ENCODE measurements at regions not wholly inside any gene's neighbourhood (a gene's known extent, or its start where the extent isn't known, plus 50 kb on each side); places are given as distances from the start of the nearest gene placed in this dataset.
"Not testable (repeated sequence)": the region's sequence is repeated elsewhere in the genome, so short reads cannot be mapped to it uniquely, and the experiment has no call there.

DNA sequence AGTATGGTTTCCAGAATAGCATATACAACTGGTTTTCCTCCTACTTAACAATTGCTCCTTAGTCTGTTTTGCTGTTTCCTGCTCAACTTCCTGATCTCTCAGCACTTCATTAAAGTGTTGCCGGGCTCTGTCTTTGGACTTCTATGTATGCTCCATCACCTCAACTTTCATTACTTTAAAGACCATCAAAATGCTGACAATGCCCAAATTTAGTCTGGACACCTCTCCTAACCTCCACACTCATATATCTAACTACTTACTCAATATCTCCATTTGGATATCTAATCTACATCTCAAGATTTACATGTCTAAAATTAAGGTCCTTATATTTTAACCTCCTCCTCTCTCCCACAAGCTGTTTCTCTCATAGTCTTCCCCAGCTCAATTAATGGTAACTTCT is 54.4 kb upstream of the LGR5 start:
- H3K4me1 ChIP-seq (ENCODE audit: control insufficient read depth in 2 of 2, insufficient read depth in 2 of 2, low read length in 2 of 2): no peaks in the 10 kb centered on the region
- no peak overlapping the region for H3K27ac ChIP-seq (ENCODE audit: low read depth in 1 of 2, low read length in 1 of 2)
- H3K27me3 ChIP-seq (ENCODE audit: control insufficient read depth in 2 of 2, insufficient read depth in 1 of 2, low read length in 1 of 2): no peaks in the 10 kb centered on the region
- 16% methylated on average over 1 of the region's 1 CpG for WGBS
- no peak overlapping the region for H3K4me3 ChIP-seq (ENCODE audit: low read length in 2 of 2)
- no peak for DNase-seq (ENCODE audit: low read depth in 6 of 9, low spot score in 9 of 9)
- H3K9me3 ChIP-seq (ENCODE audit: control insufficient read depth in 2 of 2, insufficient read depth in 1 of 2, low read length in 1 of 2): no peaks in the 10 kb centered on the region
- no peaks in the 10 kb centered on the region for H3K36me3 ChIP-seq (ENCODE audit: control insufficient read depth in 2 of 2, insufficient read depth in 2 of 2, low read length in 1 of 2)

DNA sequence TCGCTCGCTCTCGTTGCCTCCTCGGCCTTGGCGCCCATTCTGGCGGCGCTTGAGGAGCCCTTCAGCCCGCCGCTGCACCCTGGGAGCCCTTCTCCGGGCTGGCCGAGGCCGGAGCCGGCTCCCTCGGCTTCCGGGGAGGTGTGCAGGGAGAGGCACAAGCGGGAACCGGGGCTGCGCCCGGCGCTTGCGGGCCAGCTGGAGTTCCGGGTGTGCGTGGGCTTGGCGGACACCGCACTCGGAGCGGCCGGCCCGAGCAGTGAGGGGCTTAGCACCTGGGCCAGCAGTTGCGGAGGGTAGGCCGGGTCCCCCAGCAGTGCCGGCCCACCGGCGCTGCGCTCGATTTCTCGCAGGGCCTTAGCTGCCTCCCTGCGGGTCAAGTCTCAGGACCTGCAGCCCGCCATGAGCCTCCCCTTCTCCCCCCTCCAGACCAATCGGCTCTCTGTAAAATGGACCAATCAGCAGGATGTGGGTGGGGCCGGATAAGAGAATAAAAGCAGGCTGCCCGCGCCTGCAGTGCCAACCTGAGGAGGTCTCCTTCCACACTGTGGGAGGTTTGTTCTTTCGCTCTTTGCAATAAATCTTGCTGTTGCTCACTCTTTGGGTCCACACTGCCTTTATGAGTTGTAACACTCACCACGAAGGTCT is 62.8 kb upstream of the LGR5 start:
- H3K27me3 ChIP-seq (ENCODE audit: control insufficient read depth in 2 of 2, insufficient read depth in 1 of 2, low read length in 1 of 2); H3K9me3 ChIP-seq (ENCODE audit: control insufficient read depth in 2 of 2, insufficient read depth in 1 of 2, low read length in 1 of 2); DNase-seq (ENCODE audit: low read depth in 6 of 9, low spot score in 9 of 9); H3K4me1 ChIP-seq (ENCODE audit: control insufficient read depth in 2 of 2, insufficient read depth in 2 of 2, low read length in 2 of 2); H3K36me3 ChIP-seq (ENCODE audit: control insufficient read depth in 2 of 2, insufficient read depth in 2 of 2, low read length in 1 of 2); H3K4me3 ChIP-seq (ENCODE audit: low read length in 2 of 2); H3K27ac ChIP-seq (ENCODE audit: low read depth in 1 of 2, low read length in 1 of 2): not testable (repeated sequence)
- 91% methylated on average over 44 of the region's 45 CpGs for WGBS

DNA sequence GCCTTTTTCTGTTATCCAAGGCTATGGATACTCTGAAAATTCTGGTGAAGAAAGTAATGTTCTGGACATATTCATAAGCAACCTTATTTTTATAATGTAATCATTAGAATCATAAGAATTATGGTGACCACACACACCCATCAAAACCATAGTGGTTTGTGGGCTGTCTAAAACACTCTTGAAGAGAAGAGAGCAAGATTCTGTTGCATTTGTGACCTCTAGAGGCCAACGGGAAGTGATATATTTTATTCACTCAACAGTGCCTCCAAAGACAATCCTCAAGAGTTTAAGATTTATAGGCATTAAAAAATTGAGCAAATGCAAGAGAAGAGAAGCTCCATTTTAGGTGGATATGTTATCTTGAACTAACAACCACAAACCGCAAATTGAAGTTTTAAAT is 68.5 kb upstream of the LGR5 start:
- Histone ChIP-seq H3K4me1 (ENCODE audit: control insufficient read depth in 2 of 2, insufficient read depth in 2 of 2, low read length in 2 of 2) (no peaks in the 10 kb centered on the region), H3K27me3 (ENCODE audit: control insufficient read depth in 2 of 2, insufficient read depth in 1 of 2, low read length in 1 of 2) (no peaks in the 10 kb centered on the region), H3K9me3 (ENCODE audit: control insufficient read depth in 2 of 2, insufficient read depth in 1 of 2, low read length in 1 of 2) (no peaks in the 10 kb centered on the region), H3K27ac (ENCODE audit: low read depth in 1 of 2, low read length in 1 of 2) (no peak overlapping the region), H3K36me3 (ENCODE audit: control insufficient read depth in 2 of 2, insufficient read depth in 2 of 2, low read length in 1 of 2) (no peaks in the 10 kb centered on the region), H3K4me3 (ENCODE audit: low read length in 2 of 2) (no peak overlapping the region)
- 39% methylated on average over 2 of the region's 2 CpGs for WGBS
- DNase-seq (ENCODE audit: low read depth in 6 of 9, low spot score in 9 of 9): no peak

DNA sequence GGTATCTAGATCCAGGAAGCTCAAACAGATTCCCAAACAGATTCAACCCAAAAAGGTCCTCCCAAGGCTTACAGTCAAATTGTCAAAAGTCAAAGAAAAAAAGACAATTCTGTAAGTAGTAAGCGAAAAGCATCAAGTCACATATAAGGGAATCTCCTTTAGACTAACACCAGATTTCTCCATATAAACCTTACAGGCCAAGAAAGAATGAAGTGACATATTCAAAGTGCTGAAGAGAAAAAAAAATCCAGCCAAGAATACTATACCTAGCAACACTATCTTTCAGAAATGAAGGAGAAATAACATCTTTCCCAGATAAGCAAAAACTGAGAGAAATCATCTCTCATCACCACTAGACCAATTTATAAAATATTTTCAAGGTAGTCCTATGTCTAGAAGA is 79.6 kb upstream of the LGR5 start:
- Histone ChIP-seq H3K27me3 (ENCODE audit: control insufficient read depth in 2 of 2, insufficient read depth in 1 of 2, low read length in 1 of 2) (no peaks in the 10 kb centered on the region), H3K4me3 (ENCODE audit: low read length in 2 of 2) (no peak overlapping the region), H3K4me1 (ENCODE audit: control insufficient read depth in 2 of 2, insufficient read depth in 2 of 2, low read length in 2 of 2) (no peaks in the 10 kb centered on the region), H3K36me3 (ENCODE audit: control insufficient read depth in 2 of 2, insufficient read depth in 2 of 2, low read length in 1 of 2) (no peaks in the 10 kb centered on the region), H3K9me3 (ENCODE audit: control insufficient read depth in 2 of 2, insufficient read depth in 1 of 2, low read length in 1 of 2) (no peaks in the 10 kb centered on the region), H3K27ac (ENCODE audit: low read depth in 1 of 2, low read length in 1 of 2) (no peak overlapping the region)
- 98% methylated on average over 1 of the region's 1 CpG for WGBS
- DNase-seq (ENCODE audit: low read depth in 6 of 9, low spot score in 9 of 9): no peak

DNA sequence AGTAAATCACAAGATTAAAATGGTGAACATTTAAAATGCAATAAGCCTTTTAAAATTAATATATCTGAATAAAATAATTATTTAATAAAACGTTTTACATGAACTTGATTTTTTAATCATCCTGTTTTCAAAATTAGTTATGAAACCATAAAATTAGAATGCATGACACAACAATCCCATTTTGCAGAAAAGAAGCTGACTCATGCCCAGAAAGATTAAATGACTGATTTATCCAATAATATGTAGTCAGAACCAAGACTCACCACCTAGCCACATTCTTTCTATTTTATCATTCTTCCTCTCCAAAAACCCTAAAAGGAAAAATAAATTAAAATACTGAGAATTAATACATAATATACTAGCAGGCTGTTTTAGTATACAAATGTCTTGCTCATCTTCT is 83.0 kb upstream of the LGR5 start:
- Histone ChIP-seq H3K27me3 (ENCODE audit: control insufficient read depth in 2 of 2, insufficient read depth in 1 of 2, low read length in 1 of 2) (no peaks in the 10 kb centered on the region), H3K4me1 (ENCODE audit: control insufficient read depth in 2 of 2, insufficient read depth in 2 of 2, low read length in 2 of 2) (no peaks in the 10 kb centered on the region), H3K4me3 (ENCODE audit: low read length in 2 of 2) (no peak overlapping the region), H3K27ac (ENCODE audit: low read depth in 1 of 2, low read length in 1 of 2) (no peak overlapping the region), H3K36me3 (ENCODE audit: control insufficient read depth in 2 of 2, insufficient read depth in 2 of 2, low read length in 1 of 2) (no peaks in the 10 kb centered on the region), H3K9me3 (ENCODE audit: control insufficient read depth in 2 of 2, insufficient read depth in 1 of 2, low read length in 1 of 2) (no peaks in the 10 kb centered on the region)
- 0% methylated on average over 1 of the region's 1 CpG for WGBS
- no peak for DNase-seq (ENCODE audit: low read depth in 6 of 9, low spot score in 9 of 9)

DNA sequence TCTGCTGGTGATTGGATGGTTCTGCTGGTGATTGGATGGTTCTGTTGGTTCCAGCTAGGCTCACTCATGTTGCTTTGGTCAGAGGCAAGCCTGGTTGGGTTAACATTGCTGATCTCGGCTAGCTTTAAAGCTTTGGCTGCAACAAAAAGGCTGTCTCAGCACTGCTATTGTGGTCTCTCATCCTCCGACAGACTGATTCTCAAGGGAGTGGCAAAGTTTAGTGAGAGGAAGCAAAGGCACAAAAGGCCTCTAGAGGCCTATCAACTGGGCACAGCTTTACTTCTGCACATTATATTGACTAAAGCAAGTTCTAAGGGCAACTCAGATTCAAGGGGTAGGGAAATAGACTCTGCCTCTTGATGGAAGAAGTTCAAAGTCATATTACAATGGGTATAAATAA is 84.7 kb upstream of the LGR5 start:
- H3K4me3 ChIP-seq (ENCODE audit: low read length in 2 of 2): no peak overlapping the region
- no peak for DNase-seq (ENCODE audit: low read depth in 6 of 9, low spot score in 9 of 9)
- H3K27ac ChIP-seq (ENCODE audit: low read depth in 1 of 2, low read length in 1 of 2): no peak overlapping the region
- no peaks in the 10 kb centered on the region for H3K4me1 ChIP-seq (ENCODE audit: control insufficient read depth in 2 of 2, insufficient read depth in 2 of 2, low read length in 2 of 2)
- 47% methylated on average over 2 of the region's 2 CpGs for WGBS
- no peaks in the 10 kb centered on the region for H3K27me3 ChIP-seq (ENCODE audit: control insufficient read depth in 2 of 2, insufficient read depth in 1 of 2, low read length in 1 of 2)
- H3K9me3 ChIP-seq (ENCODE audit: control insufficient read depth in 2 of 2, insufficient read depth in 1 of 2, low read length in 1 of 2): no peaks in the 10 kb centered on the region
- H3K36me3 ChIP-seq (ENCODE audit: control insufficient read depth in 2 of 2, insufficient read depth in 2 of 2, low read length in 1 of 2): no peaks in the 10 kb centered on the region

DNA sequence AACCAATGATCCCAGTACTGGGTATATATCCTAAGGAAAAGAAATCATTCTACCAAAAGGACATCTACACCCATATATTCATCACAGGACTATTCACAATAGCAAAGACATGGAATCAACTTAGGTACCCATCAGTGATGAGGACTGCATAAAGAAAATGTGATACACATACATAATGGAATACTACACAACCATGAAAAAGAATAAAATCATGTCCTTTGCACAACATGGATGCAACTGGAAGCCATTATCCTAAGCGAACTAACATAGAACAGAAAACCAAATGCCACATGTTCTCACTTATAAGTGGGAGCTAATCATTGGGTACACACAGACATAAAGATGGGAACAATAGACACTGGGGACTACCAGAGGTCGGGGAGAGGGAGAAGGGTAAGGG is 86.0 kb upstream of the LGR5 start:
- Histone ChIP-seq H3K36me3 (ENCODE audit: control insufficient read depth in 2 of 2, insufficient read depth in 2 of 2, low read length in 1 of 2) (no peaks in the 10 kb centered on the region), H3K9me3 (ENCODE audit: control insufficient read depth in 2 of 2, insufficient read depth in 1 of 2, low read length in 1 of 2) (no peaks in the 10 kb centered on the region), H3K4me1 (ENCODE audit: control insufficient read depth in 2 of 2, insufficient read depth in 2 of 2, low read length in 2 of 2) (no peaks in the 10 kb centered on the region), H3K27ac (ENCODE audit: low read depth in 1 of 2, low read length in 1 of 2) (no peak overlapping the region), H3K4me3 (ENCODE audit: low read length in 2 of 2) (no peak overlapping the region), H3K27me3 (ENCODE audit: control insufficient read depth in 2 of 2, insufficient read depth in 1 of 2, low read length in 1 of 2) (no peaks in the 10 kb centered on the region)
- DNase-seq (ENCODE audit: low read depth in 6 of 9, low spot score in 9 of 9): no peak
- WGBS: 93% methylated on average over 2 of the region's 2 CpGs

DNA sequence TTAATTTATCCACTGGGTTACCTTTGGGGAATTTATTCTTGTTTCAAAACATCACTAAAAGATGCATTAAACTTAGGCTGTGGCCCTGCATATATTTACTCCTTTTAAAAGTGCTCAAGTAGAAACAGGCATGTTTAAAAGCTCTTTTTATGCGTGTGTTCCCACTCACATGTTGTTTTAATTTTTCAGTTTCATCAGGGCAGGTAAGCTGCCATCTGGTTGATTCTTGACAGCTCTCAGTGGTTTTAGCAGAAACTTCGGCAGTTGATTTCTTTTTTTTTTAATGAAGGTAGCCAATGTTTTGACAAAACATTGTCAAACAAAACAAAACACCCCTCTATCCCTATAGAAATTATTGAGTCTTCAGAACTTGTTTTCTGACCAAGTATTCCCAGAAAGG is 89.6 kb upstream of the LGR5 start:
- H3K36me3 ChIP-seq (ENCODE audit: control insufficient read depth in 2 of 2, insufficient read depth in 2 of 2, low read length in 1 of 2): no peaks in the 10 kb centered on the region
- 91% methylated on average over 2 of the region's 2 CpGs for WGBS
- no peak for DNase-seq (ENCODE audit: low read depth in 6 of 9, low spot score in 9 of 9)
- no peak overlapping the region for H3K4me3 ChIP-seq (ENCODE audit: low read length in 2 of 2)
- no peak overlapping the region for H3K27ac ChIP-seq (ENCODE audit: low read depth in 1 of 2, low read length in 1 of 2)
- H3K4me1 ChIP-seq (ENCODE audit: control insufficient read depth in 2 of 2, insufficient read depth in 2 of 2, low read length in 2 of 2): no peaks in the 10 kb centered on the region
- no peaks in the 10 kb centered on the region for H3K27me3 ChIP-seq (ENCODE audit: control insufficient read depth in 2 of 2, insufficient read depth in 1 of 2, low read length in 1 of 2)
- no peaks in the 10 kb centered on the region for H3K9me3 ChIP-seq (ENCODE audit: control insufficient read depth in 2 of 2, insufficient read depth in 1 of 2, low read length in 1 of 2)

DNA sequence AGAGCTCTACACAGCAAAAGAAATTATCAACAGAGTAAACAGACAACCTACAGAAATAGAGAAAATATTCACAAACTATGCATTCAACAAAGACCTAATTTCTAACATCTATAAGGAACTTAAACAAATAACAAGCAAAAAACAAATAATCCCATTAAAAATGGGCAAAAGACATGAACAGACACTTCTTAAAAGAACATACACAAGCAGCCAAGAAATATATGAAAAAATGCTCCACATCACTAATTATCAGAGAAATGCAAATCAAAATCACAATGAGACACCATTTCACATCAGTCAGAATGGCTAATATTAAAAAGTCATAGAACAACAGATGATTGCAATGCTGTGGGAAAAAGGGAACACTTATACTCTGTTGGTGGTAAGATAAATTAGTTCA is 100.7 kb upstream of the LGR5 start:
- Histone ChIP-seq H3K27ac (ENCODE audit: low read depth in 1 of 2, low read length in 1 of 2) (no peak overlapping the region), H3K36me3 (ENCODE audit: control insufficient read depth in 2 of 2, insufficient read depth in 2 of 2, low read length in 1 of 2) (no peaks in the 10 kb centered on the region), H3K9me3 (ENCODE audit: control insufficient read depth in 2 of 2, insufficient read depth in 1 of 2, low read length in 1 of 2) (no peaks in the 10 kb centered on the region), H3K4me3 (ENCODE audit: low read length in 2 of 2) (no peak overlapping the region), H3K27me3 (ENCODE audit: control insufficient read depth in 2 of 2, insufficient read depth in 1 of 2, low read length in 1 of 2) (no peaks in the 10 kb centered on the region), H3K4me1 (ENCODE audit: control insufficient read depth in 2 of 2, insufficient read depth in 2 of 2, low read length in 2 of 2) (no peaks in the 10 kb centered on the region)
- no peak for DNase-seq (ENCODE audit: low read depth in 6 of 9, low spot score in 9 of 9)

DNA sequence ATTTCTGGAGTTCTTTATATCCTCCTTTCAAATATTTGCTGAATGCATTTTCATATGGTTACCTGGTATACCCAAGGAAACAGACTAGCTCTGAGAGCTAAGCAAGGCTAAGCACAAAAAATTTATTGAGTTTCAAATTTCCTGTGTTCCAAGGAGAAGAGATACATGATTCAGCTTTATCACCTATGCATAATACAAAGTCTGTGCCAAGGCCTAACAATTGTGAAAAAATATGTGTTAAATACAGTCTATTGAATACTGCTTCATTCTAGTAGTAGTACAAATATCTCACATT is 103.7 kb upstream of the LGR5 start:
- Histone ChIP-seq H3K4me1 (ENCODE audit: control insufficient read depth in 2 of 2, insufficient read depth in 2 of 2, low read length in 2 of 2) (no peaks in the 10 kb centered on the region), H3K4me3 (ENCODE audit: low read length in 2 of 2) (no peak overlapping the region), H3K27ac (ENCODE audit: low read depth in 1 of 2, low read length in 1 of 2) (no peak overlapping the region), H3K27me3 (ENCODE audit: control insufficient read depth in 2 of 2, insufficient read depth in 1 of 2, low read length in 1 of 2) (no peaks in the 10 kb centered on the region), H3K9me3 (ENCODE audit: control insufficient read depth in 2 of 2, insufficient read depth in 1 of 2, low read length in 1 of 2) (no peaks in the 10 kb centered on the region), H3K36me3 (ENCODE audit: control insufficient read depth in 2 of 2, insufficient read depth in 2 of 2, low read length in 1 of 2) (no peaks in the 10 kb centered on the region)
- no peak for DNase-seq (ENCODE audit: low read depth in 6 of 9, low spot score in 9 of 9)
